ENCODE measurements at regions not wholly inside any gene's neighbourhood (a gene's known extent, or its start where the extent isn't known, plus 50 kb on each side); places are given as distances from the start of the nearest gene placed in this dataset.

GRCh38 chr1:218878369-218878768 lies 295.3 kb upstream of the LYPLAL1 start:
- no peaks in the 10 kb centered on the region for H3K36me3 ChIP-seq (ENCODE audit: control insufficient read depth in 1 of 2, insufficient read depth in 2 of 2, low read length in 2 of 2)
- POLR2A ChIA-PET, result no interaction called here
- no peak overlapping the region for H3K4me2 ChIP-seq (ENCODE audit: low read length)
- H3K4me1 ChIP-seq (ENCODE audit: control insufficient read depth in 1 of 2, insufficient read depth in 2 of 2, low read length in 2 of 2), result peaks cover 0 to 10% of the 10 kb centered on the region in 2 experiments; a peak in 2 of 4 replicates
- no peak for DNase-seq (ENCODE audit: low read depth, low spot score)
- TF ChIP-seq, protein P1, sequence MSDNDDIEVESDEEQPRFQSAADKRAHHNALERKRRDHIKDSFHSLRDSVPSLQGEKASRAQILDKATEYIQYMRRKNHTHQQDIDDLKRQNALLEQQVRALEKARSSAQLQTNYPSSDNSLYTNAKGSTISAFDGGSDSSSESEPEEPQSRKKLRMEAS (IDR thresholded peaks at IDR 0.05), result no peak
- TF ChIP-seq SIN3A (IDR thresholded peaks at IDR 0.05; ENCODE audit: low read depth), result no peak
- no peak for TF ChIP-seq YY1 (IDR thresholded peaks at IDR 0.05; ENCODE audit: extremely low read depth, insufficient replicate concordance, low read depth, low read length)
- TF ChIP-seq, protein P2, sequence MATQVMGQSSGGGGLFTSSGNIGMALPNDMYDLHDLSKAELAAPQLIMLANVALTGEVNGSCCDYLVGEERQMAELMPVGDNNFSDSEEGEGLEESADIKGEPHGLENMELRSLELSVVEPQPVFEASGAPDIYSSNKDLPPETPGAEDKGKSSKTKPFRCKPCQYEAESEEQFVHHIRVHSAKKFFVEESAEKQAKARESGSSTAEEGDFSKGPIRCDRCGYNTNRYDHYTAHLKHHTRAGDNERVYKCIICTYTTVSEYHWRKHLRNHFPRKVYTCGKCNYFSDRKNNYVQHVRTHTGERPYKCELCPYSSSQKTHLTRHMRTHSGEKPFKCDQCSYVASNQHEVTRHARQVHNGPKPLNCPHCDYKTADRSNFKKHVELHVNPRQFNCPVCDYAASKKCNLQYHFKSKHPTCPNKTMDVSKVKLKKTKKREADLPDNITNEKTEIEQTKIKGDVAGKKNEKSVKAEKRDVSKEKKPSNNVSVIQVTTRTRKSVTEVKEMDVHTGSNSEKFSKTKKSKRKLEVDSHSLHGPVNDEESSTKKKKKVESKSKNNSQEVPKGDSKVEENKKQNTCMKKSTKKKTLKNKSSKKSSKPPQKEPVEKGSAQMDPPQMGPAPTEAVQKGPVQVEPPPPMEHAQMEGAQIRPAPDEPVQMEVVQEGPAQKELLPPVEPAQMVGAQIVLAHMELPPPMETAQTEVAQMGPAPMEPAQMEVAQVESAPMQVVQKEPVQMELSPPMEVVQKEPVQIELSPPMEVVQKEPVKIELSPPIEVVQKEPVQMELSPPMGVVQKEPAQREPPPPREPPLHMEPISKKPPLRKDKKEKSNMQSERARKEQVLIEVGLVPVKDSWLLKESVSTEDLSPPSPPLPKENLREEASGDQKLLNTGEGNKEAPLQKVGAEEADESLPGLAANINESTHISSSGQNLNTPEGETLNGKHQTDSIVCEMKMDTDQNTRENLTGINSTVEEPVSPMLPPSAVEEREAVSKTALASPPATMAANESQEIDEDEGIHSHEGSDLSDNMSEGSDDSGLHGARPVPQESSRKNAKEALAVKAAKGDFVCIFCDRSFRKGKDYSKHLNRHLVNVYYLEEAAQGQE (IDR thresholded peaks at IDR 0.05; ENCODE audit: low read depth), result no peak
- no peak for TF ChIP-seq ELF1 (IDR thresholded peaks at IDR 0.05; ENCODE audit: borderline replicate concordance, low read depth)
- no peak for TF ChIP-seq CBX3 (IDR thresholded peaks at IDR 0.05; ENCODE audit: low read depth)
- TF ChIP-seq FOSL1 (IDR thresholded peaks at IDR 0.05; ENCODE audit: low read depth), result no peak
- no peak for TF ChIP-seq SRF (IDR thresholded peaks at IDR 0.05; ENCODE audit: low read depth)
- TF ChIP-seq, protein P3, sequence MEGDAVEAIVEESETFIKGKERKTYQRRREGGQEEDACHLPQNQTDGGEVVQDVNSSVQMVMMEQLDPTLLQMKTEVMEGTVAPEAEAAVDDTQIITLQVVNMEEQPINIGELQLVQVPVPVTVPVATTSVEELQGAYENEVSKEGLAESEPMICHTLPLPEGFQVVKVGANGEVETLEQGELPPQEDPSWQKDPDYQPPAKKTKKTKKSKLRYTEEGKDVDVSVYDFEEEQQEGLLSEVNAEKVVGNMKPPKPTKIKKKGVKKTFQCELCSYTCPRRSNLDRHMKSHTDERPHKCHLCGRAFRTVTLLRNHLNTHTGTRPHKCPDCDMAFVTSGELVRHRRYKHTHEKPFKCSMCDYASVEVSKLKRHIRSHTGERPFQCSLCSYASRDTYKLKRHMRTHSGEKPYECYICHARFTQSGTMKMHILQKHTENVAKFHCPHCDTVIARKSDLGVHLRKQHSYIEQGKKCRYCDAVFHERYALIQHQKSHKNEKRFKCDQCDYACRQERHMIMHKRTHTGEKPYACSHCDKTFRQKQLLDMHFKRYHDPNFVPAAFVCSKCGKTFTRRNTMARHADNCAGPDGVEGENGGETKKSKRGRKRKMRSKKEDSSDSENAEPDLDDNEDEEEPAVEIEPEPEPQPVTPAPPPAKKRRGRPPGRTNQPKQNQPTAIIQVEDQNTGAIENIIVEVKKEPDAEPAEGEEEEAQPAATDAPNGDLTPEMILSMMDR (IDR thresholded peaks at IDR 0.05 in 2 of 3, conservative IDR thresholded peaks at IDR 0.05 in 1 of 3; ENCODE audit: borderline replicate concordance in 1 of 3, insufficient read depth in 1 of 3, low read depth in 2 of 3, low read length in 2 of 3), result no peak
- TF ChIP-seq TCF7L2 (IDR thresholded peaks at IDR 0.05; ENCODE audit: borderline replicate concordance, extremely low read depth, insufficient read depth, insufficient read length), result no peak
- TF ChIP-seq CEBPB (IDR thresholded peaks at IDR 0.05; ENCODE audit: low read depth), result no peak
- TF ChIP-seq, protein P4, sequence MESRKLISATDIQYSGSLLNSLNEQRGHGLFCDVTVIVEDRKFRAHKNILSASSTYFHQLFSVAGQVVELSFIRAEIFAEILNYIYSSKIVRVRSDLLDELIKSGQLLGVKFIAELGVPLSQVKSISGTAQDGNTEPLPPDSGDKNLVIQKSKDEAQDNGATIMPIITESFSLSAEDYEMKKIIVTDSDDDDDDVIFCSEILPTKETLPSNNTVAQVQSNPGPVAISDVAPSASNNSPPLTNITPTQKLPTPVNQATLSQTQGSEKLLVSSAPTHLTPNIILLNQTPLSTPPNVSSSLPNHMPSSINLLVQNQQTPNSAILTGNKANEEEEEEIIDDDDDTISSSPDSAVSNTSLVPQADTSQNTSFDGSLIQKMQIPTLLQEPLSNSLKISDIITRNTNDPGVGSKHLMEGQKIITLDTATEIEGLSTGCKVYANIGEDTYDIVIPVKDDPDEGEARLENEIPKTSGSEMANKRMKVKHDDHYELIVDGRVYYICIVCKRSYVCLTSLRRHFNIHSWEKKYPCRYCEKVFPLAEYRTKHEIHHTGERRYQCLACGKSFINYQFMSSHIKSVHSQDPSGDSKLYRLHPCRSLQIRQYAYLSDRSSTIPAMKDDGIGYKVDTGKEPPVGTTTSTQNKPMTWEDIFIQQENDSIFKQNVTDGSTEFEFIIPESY (IDR thresholded peaks at IDR 0.05; ENCODE audit: extremely low read depth, insufficient replicate concordance, low read length), result no peak
- TF ChIP-seq POLR2AphosphoS5 (IDR thresholded peaks at IDR 0.05; ENCODE audit: low read depth, low read length), result no peak
- no peak for TF ChIP-seq JUND (IDR thresholded peaks at IDR 0.05)
- TF ChIP-seq RAD21 (IDR thresholded peaks at IDR 0.05; ENCODE audit: low read depth), result no peak
- no peak for TF ChIP-seq EZH2 (IDR thresholded peaks at IDR 0.05)
- H3K9me3 ChIP-seq (ENCODE audit: control insufficient read depth in 1 of 2, insufficient read depth in 1 of 2, low read depth in 1 of 2, low read length in 2 of 2), result no peaks in the 10 kb centered on the region
- no peaks in the 10 kb centered on the region for H3K9me2 ChIP-seq (ENCODE audit: insufficient read depth)
- peak overlapping the region; percentile 14 for H2AFZ ChIP-seq (ENCODE audit: low read depth, low read length, poor library complexity, severe bottlenecking)
- no TSS peak for BruUV-seq (replicated peaks)
- ATAC-seq, result no peak
- H4K20me1 ChIP-seq (ENCODE audit: insufficient read depth), result no peaks in the 10 kb centered on the region
- RAD21 ChIA-PET (ENCODE audit: low non-redundant PET in 1 of 2, low total read pairs in 2 of 2, uncharacterized antibody in 2 of 2, unreplicated experiment in 2 of 2), result no interaction called here
- no peak overlapping the region for H3K27ac ChIP-seq (ENCODE audit: low read depth, low read length)
- H3K27me3 ChIP-seq (ENCODE audit: insufficient read depth, low read length), result no peaks in the 10 kb centered on the region
- intact Hi-C loops (cut with micrococcal nuclease), result no loop called here
- CTCF ChIA-PET, result interaction anchor here (1.5 kb wide), 1 partner anchor 189 kb away, joined by 4 read pairs; no protein-coding TSS in a partner anchor
- no peak overlapping the region for H3K9ac ChIP-seq (ENCODE audit: low read length)
- H3K4me3 ChIP-seq (replicated peaks in 1 of 2; ENCODE audit: low read depth in 1 of 2, low read length in 2 of 2), result no peak overlapping the region
- H3K79me2 ChIP-seq (ENCODE audit: insufficient read depth, low read length), result no peaks in the 10 kb centered on the region
